GM21367 (cell line): ENCODE measurements at regions not wholly inside any gene's neighbourhood (a gene's known extent, or its start where the extent isn't known, plus 50 kb on each side); places are given as distances from the start of the nearest gene placed in this dataset.
"Not testable (repeated sequence)": the region's sequence is repeated elsewhere in the genome, so short reads cannot be mapped to it uniquely, and the experiment has no call there.

Experiments used
- ATAC-seq: cut with Tn5 transposase; IDR thresholded peaks from one replicate; pipeline ENCODE4 v1.9.1; 2021; ENCODE audit not compliant: unreplicated experiment

DNA sequence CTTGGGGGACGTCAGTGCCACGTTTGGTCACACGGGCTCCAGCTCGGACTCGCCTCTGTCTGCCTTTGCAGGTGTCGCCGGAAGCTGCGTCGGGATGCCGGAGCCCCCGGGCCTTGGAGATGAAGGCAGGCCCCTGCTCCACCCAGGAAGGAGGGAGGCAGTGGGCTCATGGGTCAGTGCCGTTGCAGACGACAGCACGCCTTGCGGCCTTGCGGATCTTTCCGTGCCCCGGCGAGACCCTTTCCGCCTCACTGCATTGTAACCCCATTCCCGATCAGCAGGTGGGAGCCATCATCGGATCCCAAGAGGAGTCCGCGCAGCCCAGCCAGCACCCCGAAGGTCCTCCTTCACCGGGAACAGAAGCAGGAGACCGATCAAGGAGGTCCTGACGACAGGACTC lies 1422.2 kb upstream of the PCDH10 start:
- ATAC-seq = not testable (repeated sequence)

DNA sequence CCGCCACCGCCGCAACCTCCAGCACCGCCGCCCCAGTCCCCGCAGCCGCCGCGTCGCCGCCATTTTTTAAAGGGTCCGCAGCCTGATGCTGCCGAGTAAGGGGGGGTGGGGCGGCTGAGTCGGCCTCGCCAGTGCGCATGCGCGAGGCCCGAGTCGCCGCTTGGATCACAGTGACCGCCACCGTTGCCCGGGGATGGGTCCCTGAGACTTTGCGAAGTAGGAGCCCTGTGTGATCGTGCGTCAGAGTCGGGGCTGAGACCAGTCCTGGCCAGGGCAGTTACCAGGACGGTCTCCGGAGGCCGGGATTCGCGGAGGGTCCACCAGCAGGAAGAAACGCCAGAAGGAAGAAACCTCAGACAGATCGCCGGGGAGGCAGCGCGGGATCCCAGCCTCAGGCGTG lies 1421.7 kb upstream of the PCDH10 start:
- not testable (repeated sequence) for ATAC-seq

DNA sequence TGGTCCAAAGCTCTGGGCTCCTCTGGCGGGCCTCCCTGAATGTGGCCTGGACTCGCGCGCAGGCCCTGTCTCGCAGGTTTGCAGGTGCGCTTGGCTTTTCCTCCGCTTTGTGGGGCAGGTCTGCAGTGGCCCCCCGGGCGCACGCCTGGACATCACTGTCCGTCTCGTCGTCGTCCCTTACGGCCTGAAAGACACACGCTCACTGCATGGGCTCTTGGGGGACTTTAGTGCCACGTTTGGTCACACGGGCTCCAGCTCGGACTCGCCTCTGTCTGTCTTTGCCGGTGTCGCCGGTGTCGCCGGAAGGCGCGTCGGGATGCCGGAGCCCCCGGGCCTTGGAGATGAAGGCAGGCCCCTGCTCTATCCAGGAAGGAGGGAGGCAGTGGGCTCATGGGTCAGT lies 1419.9 kb upstream of the PCDH10 start:
- not testable (repeated sequence) for ATAC-seq

DNA sequence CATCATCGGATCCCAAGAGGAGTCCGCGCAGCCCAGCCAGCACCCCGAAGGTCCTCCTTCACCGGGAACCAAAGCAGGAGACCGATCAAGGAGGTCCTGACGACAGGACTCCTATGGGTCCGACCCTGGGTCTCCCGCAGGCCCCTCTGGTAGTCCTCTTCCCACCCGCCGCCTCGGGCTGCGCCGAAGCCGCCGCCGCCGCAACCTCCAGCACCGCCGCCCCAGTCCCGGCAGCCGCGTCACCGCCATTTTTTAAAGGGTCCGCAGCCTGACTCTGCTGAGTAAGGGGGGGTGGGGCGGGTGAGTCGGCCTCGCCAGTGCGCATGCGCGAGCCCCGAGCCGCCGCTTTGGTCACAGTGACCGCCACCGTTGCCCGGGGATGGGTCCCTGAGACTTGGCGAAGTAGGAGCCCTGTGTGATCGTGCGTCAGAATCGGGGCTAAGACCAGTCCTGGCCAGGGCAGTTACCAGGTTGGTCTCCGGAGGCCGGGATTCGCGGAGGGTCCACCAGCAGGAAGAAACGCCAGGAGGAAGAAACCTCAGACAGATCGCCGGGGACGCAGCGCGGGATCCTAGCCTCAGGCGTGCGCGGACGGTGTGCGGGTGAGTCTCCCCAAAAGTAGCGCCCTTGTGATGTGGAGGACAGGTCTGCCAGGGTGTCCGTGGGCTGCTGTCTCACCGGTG lies 1419.2 kb upstream of the PCDH10 start:
- not testable (repeated sequence) for ATAC-seq

DNA sequence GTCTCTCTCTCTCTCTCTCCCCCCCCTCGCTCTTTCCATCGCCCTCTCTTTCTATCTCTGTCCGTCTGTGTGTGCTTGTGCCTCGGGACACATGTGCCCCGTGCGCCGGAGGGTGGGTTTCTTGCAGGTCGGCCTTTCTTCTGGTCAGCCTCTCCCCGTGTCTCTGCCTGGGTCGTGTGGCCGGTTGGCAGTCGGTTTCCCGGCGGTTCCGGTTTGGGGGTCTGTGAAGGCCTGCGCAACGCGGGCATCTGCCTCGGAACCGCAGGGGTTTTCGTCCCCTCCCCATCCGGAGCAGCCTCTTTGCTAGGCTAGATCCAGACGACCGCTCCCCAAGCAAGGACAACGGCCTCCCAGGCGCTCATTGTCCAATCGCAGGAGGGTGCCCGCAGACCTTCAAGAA lies 1418.5 kb upstream of the PCDH10 start:
- not testable (repeated sequence) for ATAC-seq

DNA sequence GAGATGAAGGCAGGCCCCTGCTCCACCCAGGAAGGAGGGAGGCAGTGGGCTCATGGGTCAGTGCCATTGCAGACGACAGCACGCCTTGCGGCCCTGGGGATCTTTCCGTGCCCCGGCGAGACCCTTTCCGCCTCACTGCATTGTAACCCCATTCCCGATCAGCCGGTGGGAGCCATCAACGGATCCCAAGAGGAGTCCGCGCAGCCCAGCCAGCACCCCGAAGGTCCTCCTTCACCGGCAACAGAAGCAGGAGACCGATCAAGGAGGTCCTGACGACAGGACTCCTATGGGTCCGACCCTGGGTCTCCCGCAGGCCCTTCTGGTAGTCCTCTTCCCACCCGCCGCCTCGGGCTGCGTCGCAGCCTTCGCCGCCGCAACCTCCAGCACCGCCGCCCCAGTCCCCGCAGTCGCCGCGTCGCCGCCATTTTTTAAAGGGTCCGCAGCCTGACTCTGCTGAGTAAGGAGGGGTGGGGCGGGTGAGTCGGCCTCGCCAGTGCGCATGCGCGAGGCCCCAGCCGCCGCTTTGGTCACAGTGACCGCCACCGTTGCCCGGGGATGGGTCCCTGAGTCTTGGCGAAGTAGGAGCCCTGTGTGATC lies 1417.0 kb upstream of the PCDH10 start:
- not testable (repeated sequence) for ATAC-seq

DNA sequence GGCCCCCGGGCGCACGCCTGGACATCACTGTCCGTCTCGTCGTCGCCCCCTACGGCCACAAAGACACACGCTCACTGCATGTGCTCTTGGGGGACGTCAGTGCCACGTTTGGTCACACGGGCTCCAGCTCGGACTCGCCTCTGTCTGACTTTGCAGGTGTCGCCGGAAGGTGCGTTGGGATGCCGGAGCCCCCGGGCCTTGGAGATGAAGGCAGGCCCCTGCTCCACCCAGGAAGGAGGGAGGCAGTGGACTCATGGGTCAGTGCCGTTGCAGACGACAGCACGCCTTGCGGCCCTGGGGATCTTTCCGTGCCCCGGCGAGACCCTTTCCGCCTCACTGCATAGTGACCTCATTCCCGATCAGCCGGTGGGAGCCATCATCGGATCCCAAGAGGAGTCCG lies 1414.8 kb upstream of the PCDH10 start:
- not testable (repeated sequence) for ATAC-seq

DNA sequence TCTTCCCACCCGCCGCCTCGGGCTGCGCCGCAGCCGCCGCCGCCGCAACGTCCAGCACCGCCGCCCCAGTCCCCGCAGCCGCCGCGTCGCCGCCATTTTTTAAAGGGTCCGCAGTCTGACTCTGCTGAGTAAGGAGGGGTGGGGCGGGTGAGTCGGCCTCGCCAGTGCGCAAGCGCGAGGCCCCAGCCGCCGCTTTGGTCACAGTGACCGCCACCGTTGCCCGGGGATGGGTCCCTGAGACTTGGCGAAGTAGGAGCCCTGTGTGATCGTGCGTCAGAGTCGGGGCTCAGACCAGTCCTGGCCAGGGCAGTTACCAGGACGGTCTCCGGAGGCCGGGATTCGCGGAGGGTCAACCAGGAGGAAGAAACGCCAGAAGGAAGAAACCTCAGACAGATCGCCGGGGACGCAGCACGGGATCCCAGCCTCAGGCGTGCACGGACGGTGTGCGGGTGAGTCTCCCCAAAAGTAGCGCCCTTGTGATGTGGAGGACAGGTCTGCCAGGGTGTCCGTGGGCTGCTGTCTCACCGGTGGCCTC lies 1414.2 kb upstream of the PCDH10 start:
- ATAC-seq = not testable (repeated sequence)

DNA sequence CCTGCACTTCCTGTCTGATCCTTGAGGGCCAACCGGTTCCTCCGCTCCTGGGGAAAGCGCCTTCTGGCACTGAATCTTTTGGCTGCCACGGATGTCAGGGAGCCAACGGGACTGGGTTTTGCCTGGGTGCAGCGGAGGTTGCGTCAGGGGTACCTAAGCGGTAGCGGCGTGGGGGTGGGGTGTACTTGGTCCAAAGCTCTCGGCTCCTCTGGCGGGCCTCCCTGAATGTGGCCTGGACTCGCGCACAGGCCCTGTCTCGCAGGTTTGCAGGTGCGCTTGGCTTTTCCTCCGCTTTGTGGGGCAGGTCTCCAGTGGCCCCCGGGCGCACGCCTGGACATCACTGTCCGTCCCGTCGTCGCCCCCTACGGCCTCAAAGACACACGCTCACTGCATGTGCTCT lies 1410.1 kb upstream of the PCDH10 start:
- not testable (repeated sequence) for ATAC-seq

DNA sequence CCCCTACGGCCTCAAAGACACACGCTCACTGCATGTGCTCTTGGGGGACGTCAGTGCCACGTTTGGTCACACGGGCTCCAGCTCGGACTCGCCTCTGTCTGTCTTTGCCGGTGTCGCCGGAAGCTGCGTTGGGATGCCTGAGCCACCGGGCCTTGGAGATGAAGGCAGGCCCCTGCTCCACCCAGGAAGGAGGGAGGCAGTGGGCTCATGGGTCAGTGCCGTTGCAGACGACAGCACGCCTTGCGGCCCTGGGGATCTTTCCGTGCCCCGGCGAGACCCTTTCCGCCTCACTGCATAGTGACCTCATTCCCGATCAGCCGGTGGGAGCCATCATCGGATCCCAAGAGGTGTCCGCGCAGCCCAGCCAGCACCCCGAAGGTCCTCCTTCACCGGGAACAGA lies 1407.3 kb upstream of the PCDH10 start:
- not testable (repeated sequence) for ATAC-seq

DNA sequence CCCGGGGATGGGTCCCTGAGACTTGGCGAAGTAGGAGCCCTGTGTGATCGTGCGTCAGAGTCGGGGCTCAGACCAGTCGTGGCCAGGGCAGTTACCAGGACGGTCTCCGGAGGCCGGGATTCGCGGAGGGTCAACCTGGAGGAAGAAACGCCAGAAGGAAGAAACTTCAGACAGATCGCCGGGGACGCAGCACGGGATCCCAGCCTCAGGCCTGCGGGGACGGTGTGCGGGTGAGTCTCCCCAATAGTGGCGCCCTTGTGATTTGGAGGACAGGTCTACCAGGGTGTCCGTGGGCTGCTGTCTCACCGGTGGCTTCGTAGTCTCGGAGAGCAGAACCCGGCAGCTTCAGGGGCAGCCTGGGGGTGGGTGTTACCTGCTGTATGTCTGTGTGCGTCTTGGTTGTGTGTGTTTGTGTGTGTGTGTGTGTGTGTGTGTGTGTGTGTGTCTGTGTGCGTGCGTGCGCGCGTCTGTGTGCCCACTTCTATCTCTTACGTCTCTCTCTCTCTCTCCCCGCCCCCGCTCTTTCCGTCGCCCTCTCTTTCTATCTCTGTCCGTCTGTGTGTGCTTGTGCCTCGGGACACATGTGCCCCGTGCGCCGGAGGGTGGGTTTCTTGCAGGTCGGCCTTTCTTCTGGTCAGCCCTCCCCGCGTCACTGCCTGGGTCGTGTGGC lies 1406.4 kb upstream of the PCDH10 start:
- ATAC-seq = not testable (repeated sequence)

DNA sequence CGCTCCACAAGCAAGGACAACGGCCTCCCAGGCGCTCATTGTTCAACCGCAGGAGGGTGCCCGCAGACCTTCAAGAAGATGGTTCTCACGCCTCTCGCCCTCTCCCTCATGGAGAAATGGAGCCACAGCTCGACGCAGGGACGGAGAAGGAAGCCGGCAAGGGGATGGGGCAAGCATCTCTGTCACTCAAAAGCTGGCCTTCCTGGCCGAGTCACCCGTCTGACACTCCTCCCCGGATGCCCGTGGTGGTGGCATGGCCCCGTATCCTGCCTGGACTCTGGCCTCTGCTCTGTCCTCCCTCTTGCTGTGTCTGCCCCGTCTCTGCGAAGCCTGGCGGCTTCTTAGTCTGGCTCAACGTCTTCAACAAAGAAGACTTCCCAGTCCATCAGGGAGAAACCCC lies 1405.7 kb upstream of the PCDH10 start:
- not testable (repeated sequence) for ATAC-seq

DNA sequence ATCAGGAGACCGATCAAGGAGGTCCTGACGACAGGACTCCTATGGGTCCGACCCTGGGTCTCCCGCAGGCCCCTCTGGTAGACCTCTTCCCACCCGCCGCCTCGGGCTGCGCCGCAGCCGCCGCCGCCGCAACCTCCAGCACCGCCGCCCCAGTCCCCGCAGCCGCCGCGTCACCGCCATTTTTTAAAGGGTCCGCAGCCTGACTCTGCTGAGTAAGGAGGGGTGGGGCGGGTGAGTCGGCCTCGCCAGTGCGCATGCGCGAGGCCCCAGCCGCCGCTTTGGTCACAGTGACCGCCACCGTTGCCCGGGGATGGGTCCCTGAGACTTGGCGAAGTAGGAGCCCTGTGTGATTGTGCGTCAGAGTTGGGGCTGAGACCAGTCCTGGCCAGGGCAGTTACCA lies 1401.9 kb upstream of the PCDH10 start:
- not testable (repeated sequence) for ATAC-seq

DNA sequence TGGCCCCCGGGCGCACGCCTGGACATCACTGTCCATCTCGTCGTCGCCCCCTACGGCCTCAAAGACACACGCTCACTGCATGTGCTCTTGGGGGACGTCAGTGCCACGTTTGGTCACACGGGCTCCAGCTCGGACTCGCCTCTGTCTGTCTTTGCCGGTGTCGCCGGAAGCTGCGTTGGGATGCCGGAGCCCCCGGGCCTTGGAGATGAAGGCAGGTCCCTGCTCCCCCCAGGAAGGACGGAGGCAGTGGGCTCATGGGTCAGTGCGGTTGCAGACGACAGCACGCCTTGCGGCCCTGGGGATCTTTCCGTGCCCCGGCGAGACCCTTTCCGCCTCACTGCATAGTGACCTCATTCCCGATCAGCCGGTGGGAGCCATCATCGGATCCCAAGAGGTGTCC lies 1399.9 kb upstream of the PCDH10 start:
- ATAC-seq = not testable (repeated sequence)

DNA sequence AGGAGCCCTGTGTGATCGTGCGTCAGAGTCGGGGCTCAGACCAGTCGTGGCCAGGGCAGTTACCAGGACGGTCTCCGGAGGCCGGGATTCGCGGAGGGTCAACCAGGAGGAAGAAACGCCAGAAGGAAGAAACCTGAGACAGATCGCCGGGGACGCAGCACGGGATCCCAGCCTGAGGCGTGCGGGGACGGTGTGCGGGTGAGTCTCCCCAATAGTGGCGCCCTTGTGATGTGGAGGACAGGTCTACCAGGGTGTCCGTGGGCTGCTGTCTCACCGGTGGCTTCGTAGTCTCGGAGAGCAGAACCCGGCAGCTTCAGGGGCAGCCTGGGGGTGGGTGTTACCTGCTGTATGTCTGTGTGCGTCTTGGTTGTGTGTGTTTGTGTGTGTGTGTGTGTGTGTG lies 1399.1 kb upstream of the PCDH10 start:
- not testable (repeated sequence) for ATAC-seq

DNA sequence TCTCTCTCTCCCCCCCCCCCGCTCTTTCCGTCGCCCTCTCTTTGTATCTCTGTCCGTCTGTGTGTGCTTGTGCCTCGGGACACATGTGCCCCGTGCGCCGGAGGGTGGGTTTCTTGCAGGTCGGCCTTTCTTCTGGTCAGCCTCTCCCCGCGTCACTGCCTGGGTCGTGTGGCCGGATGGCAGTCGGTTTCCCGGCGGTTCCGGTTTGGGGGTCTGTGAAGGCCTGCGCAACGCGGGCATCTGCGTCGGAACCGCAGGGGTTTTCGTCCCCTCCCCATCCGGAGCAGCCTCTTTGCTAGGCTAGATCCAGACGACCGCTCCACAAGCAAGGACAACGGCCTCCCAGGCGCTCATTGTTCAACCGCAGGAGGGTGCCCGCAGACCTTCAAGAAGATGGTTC lies 1398.6 kb upstream of the PCDH10 start:
- not testable (repeated sequence) for ATAC-seq

DNA sequence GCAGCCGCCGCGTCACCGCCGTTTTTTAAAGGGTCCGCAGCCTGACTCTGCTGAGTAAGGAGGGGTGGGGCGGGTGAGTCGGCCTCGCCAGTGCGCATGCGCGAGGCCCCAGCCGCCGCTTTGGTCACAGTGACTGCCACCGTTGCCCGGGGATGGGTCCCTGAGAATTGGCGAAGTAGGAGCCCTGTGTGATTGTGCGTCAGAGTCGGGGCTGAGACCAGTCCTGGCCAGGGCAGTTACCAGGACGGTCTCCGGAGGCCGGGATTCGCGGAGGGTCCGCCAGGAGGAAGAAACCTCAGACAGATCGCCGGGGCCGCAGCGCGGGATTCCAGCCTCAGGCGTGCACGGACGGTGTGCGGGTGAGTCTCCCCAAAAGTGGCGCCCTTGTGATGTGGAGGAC lies 1386.9 kb upstream of the PCDH10 start:
- not testable (repeated sequence) for ATAC-seq

DNA sequence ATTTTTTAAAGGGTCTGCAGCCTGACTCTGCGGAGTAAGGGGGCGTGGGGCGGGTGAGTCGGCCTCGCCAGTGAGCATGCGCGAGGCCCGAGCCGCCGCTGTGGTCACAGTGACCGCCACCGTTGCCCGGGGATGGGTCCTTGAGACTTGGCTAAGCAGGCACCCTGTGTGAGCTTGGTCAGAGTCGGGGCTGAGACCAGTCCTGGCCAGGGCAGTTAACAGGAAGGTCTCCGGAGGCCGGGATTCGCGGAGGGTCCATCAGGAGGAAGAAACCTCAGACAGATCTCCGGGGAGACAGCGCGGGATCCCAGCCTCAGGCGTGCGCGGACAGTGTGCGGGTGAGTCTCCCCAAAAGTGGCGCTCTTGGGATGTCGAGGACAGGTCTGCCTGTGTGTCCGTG lies 1384.4 kb upstream of the PCDH10 start:
- no peak for ATAC-seq

DNA sequence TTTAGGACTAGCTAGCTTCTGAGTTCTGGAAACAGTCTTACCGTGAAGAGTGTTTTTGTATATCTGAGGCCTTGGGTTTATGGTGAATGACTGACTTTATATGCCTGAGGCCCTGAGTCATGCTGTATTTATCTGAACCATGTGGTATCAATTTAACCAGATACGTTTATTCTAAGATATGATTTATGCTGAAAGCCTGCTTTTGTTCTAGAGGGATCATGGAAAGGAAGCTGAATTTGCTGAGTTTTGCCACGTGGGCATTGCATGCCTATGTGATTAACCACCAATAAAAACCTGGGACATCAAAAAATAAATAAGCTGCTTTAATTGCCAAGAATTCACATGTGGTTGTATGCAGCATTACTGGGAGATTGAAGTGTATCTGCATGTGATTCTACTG lies 1374.7 kb upstream of the PCDH10 start:
- ATAC-seq = not testable (repeated sequence)

DNA sequence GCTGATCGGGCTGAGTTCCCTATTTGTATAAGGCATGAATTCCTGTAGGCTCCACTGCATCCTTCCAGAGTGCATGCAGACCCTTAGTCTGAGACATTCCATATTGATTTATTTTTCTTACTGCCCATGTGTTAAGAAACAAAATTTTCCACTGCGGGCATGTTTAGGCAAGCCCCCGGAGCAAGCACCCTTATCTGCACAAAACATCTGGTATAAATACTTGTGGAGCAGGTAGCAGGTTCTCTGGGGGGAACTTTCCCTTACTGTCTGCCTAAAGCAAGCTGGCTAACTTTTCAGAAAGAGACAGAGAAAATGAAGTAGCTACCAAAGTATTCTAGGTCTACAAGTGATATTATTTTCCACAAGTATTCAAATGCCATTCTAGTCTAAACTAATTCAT lies 1338.5 kb upstream of the PCDH10 start:
- not testable (repeated sequence) for ATAC-seq
